DOHH2 (cell line): ENCODE measurements at regions not wholly inside any gene's neighbourhood (a gene's known extent, or its start where the extent isn't known, plus 50 kb on each side); places are given as distances from the start of the nearest gene placed in this dataset.

Experiments used
- H3F3A ChIP-seq: fragments of 200-600 bp; sonication (generic), shearing (Covaris generic); 2 replicates; pipeline ENCODE4 v1.6.0; 2016; ENCODE audit warnings: antibody characterized with exemption, mild to moderate bottlenecking; ENCODE audit not compliant: control insufficient read depth, insufficient read depth
- H3K27ac ChIP-seq: fragments of 200-600 bp; sonication (generic); 2 replicates; pipeline ENCODE4 v1.5.1; 2014; ENCODE audit warnings: low read depth, mild to moderate bottlenecking, low read length, moderate library complexity
- H3K27me3 ChIP-seq: fragments of 200-600 bp; sonication (generic); 2 replicates; pipeline ENCODE4 v1.6.1; 2014; ENCODE audit warnings: mild to moderate bottlenecking, low read length, mixed read lengths; ENCODE audit not compliant: control insufficient read depth
- H3K36me3 ChIP-seq: fragments of 200-600 bp; sonication (generic); 2 replicates; pipeline ENCODE4 v1.6.1; 2014; ENCODE audit warnings: mild to moderate bottlenecking, low read length, moderate library complexity, mixed read lengths; ENCODE audit not compliant: control insufficient read depth
- H3K4me1 ChIP-seq: fragments of 200-600 bp; sonication (generic); 2 replicates; pipeline ENCODE4 v1.6.1; 2014; ENCODE audit warnings: mild to moderate bottlenecking, low read length, mixed read lengths; ENCODE audit not compliant: control insufficient read depth
- H3K4me2 ChIP-seq: fragments of 200-600 bp; sonication (generic); 2 replicates; pipeline ENCODE4 v1.6.0; 2014; ENCODE audit warnings: mild to moderate bottlenecking, low read length, moderate library complexity
- H3K4me3 ChIP-seq: fragments of 200-600 bp; sonication (generic); 2 replicates; pipeline ENCODE4 v1.5.1; 2014; ENCODE audit warnings: mild to moderate bottlenecking, low read length, mixed read lengths
- H3K79me2 ChIP-seq: fragments of 200-600 bp; sonication (generic); 2 replicates; pipeline ENCODE4 v1.6.1; 2014; ENCODE audit warnings: mild to moderate bottlenecking, low read length, mixed read lengths; ENCODE audit not compliant: control insufficient read depth
- H3K9me2 ChIP-seq: fragments of 200-600 bp; sonication (generic); replicated peaks from 2 replicates; pipeline ENCODE4 v1.6.1; 2014; ENCODE audit warnings: mild to moderate bottlenecking, low read length, mixed read lengths; ENCODE audit not compliant: control insufficient read depth
- H3K9me3 ChIP-seq: fragments of 200-600 bp; sonication (generic); 2 replicates; pipeline ENCODE4 v1.6.1; 2014; ENCODE audit warnings: antibody characterized with exemption, low read length, mixed read lengths; ENCODE audit not compliant: control insufficient read depth, insufficient read depth
- H4K20me1 ChIP-seq: fragments of 200-600 bp; sonication (generic); 2 replicates; pipeline ENCODE4 v1.6.0; 2014; ENCODE audit warnings: low read depth, mild to moderate bottlenecking, antibody characterized with exemption, low read length, moderate library complexity; ENCODE audit not compliant: control insufficient read depth, insufficient read depth
- CTCF ChIP-seq: fragments of 200-600 bp; sonication (generic); IDR thresholded peaks from one replicate; pipeline ENCODE4 v1.5.1; 2014; ENCODE audit warnings: antibody characterized with exemption, mild to moderate bottlenecking, low read depth, low read length; ENCODE audit not compliant: poor library complexity, severe bottlenecking
- EZH2phosphoT487 ChIP-seq: fragments of 200-600 bp; sonication (generic); IDR thresholded peaks from 2 replicates; pipeline ENCODE4 v1.6.1; 2017; ENCODE audit warnings: borderline replicate concordance, mild to moderate bottlenecking, antibody characterized with exemption, low read length, moderate library complexity, mixed read lengths

GRCh38 chr2:78541088-78541450 lies 484.4 kb upstream of the REG3G start:
- H3K9me2 ChIP-seq: no peaks in the 10 kb centered on the region
- H3K9me3 ChIP-seq: no peaks in the 10 kb centered on the region
- H4K20me1 ChIP-seq: no peaks in the 10 kb centered on the region
- H3K27me3 ChIP-seq: no peaks in the 10 kb centered on the region
- no peaks in the 10 kb centered on the region for H3K36me3 ChIP-seq
- H3K27ac ChIP-seq: no peak overlapping the region
- no peaks in the 10 kb centered on the region for H3K4me1 ChIP-seq
- H3K4me2 ChIP-seq: no peak overlapping the region
- H3K4me3 ChIP-seq: no peak overlapping the region
- no peak for TF ChIP-seq CTCF
- no peak for TF ChIP-seq EZH2phosphoT487
- H3K79me2 ChIP-seq: no peaks in the 10 kb centered on the region
- no peaks in the 10 kb centered on the region for H3F3A ChIP-seq

GRCh38 chr2:78541451-78542267 lies 483.8 kb upstream of the REG3G start:
- Histone ChIP-seq H3K79me2 (no peaks in the 10 kb centered on the region), H3K36me3 (no peaks in the 10 kb centered on the region), H4K20me1 (no peaks in the 10 kb centered on the region), H3K9me2 (no peaks in the 10 kb centered on the region), H3K9me3 (no peaks in the 10 kb centered on the region), H3K4me1 (no peaks in the 10 kb centered on the region), H3K4me3 (no peak overlapping the region), H3K27ac (no peak overlapping the region), H3K27me3 (no peaks in the 10 kb centered on the region), H3K4me2 (no peak overlapping the region), H3F3A (no peaks in the 10 kb centered on the region)
- no peak for TF ChIP-seq EZH2phosphoT487
- no peak for TF ChIP-seq CTCF

GRCh38 chr2:78546843-78547242 lies 478.7 kb upstream of the REG3G start:
- H3K79me2 ChIP-seq: no peaks in the 10 kb centered on the region
- no peaks in the 10 kb centered on the region for H3K27me3 ChIP-seq
- no peaks in the 10 kb centered on the region for H3K4me1 ChIP-seq
- H3K9me3 ChIP-seq: no peaks in the 10 kb centered on the region
- H4K20me1 ChIP-seq: no peaks in the 10 kb centered on the region
- H3K36me3 ChIP-seq: no peaks in the 10 kb centered on the region
- no peak overlapping the region for H3K27ac ChIP-seq
- TF ChIP-seq CTCF (no peak), EZH2phosphoT487 (no peak)
- no peaks in the 10 kb centered on the region for H3K9me2 ChIP-seq
- no peaks in the 10 kb centered on the region for H3F3A ChIP-seq
- H3K4me2 ChIP-seq: no peak overlapping the region
- no peak overlapping the region for H3K4me3 ChIP-seq
